ENCODE measurements at regions not wholly inside any gene's neighbourhood (a gene's known extent, or its start where the extent isn't known, plus 50 kb on each side); places are given as distances from the start of the nearest gene placed in this dataset.

- no peaks in the 10 kb centered on the region for H3K27me3 ChIP-seq
- no peak for DNase-seq (ENCODE audit: low spot score in 2 of 2)
- intact Hi-C loops (cut with DNase I; ENCODE audit: low total_unique reads): no loop called here
- no peaks in the 10 kb centered on the region for H3K36me3 ChIP-seq
- no peaks in the 10 kb centered on the region for H3K9me3 ChIP-seq
- no peaks in the 10 kb centered on the region for H3K4me1 ChIP-seq
- TF ChIP-seq POLR2AphosphoS5 (IDR thresholded peaks at IDR 0.05) (no peak), CTCF (IDR thresholded peaks at IDR 0.05) (no peak), POLR2A (IDR thresholded peaks at IDR 0.05) (no peak)
- no peak overlapping the region for H3K4me3 ChIP-seq
- H3K27ac ChIP-seq: no peak overlapping the region
Measured at GRCh38 chr11:112814168-112814567, 147.1 kb upstream of the NCAM1 start.

GRCh38 chr11:112817376-112817775 is 143.8 kb upstream of the NCAM1 start:
- no peak for DNase-seq (ENCODE audit: low spot score in 2 of 2)
- Histone ChIP-seq H3K4me1 (no peaks in the 10 kb centered on the region), H3K27ac (no peak overlapping the region), H3K36me3 (no peaks in the 10 kb centered on the region), H3K4me3 (no peak overlapping the region), H3K9me3 (no peaks in the 10 kb centered on the region), H3K27me3 (no peaks in the 10 kb centered on the region)
- TF ChIP-seq CTCF (IDR thresholded peaks at IDR 0.05) (no peak), POLR2A (IDR thresholded peaks at IDR 0.05) (no peak), POLR2AphosphoS5 (IDR thresholded peaks at IDR 0.05) (no peak)
- intact Hi-C loops (cut with DNase I; ENCODE audit: low total_unique reads): loop anchor here (5.0 kb wide), 1 partner anchor 770 kb away; no protein-coding TSS in a partner anchor

GRCh38 chr11:112822478-112823274 is 138.5 kb upstream of the NCAM1 start:
- DNase-seq (ENCODE audit: low spot score in 2 of 2): no peak
- no peak overlapping the region for H3K4me3 ChIP-seq
- intact Hi-C loops (cut with DNase I; ENCODE audit: low total_unique reads): no loop called here
- no peaks in the 10 kb centered on the region for H3K9me3 ChIP-seq
- no peak overlapping the region for H3K27ac ChIP-seq
- no peaks in the 10 kb centered on the region for H3K27me3 ChIP-seq
- TF ChIP-seq POLR2A (IDR thresholded peaks at IDR 0.05) (no peak), CTCF (IDR thresholded peaks at IDR 0.05) (no peak), POLR2AphosphoS5 (IDR thresholded peaks at IDR 0.05) (no peak)
- no peaks in the 10 kb centered on the region for H3K4me1 ChIP-seq
- H3K36me3 ChIP-seq: no peaks in the 10 kb centered on the region

- no peaks in the 10 kb centered on the region for H3K4me1 ChIP-seq
- no peak overlapping the region for H3K4me3 ChIP-seq
- H3K27me3 ChIP-seq: no peaks in the 10 kb centered on the region
- DNase-seq (ENCODE audit: low spot score in 2 of 2): no peak
- H3K9me3 ChIP-seq: no peaks in the 10 kb centered on the region
- H3K27ac ChIP-seq: no peak overlapping the region
- intact Hi-C loops (cut with DNase I; ENCODE audit: low total_unique reads): no loop called here
- TF ChIP-seq CTCF (IDR thresholded peaks at IDR 0.05) (no peak), POLR2A (IDR thresholded peaks at IDR 0.05) (no peak), POLR2AphosphoS5 (IDR thresholded peaks at IDR 0.05) (no peak)
- no peaks in the 10 kb centered on the region for H3K36me3 ChIP-seq
Measured at GRCh38 chr11:112826026-112826425, 135.2 kb upstream of the NCAM1 start.

- DNase-seq (ENCODE audit: low spot score in 2 of 2): no peak
- no peaks in the 10 kb centered on the region for H3K27me3 ChIP-seq
- intact Hi-C loops (cut with DNase I; ENCODE audit: low total_unique reads): no loop called here
- no peaks in the 10 kb centered on the region for H3K4me1 ChIP-seq
- no peaks in the 10 kb centered on the region for H3K36me3 ChIP-seq
- TF ChIP-seq CTCF (IDR thresholded peaks at IDR 0.05) (no peak), POLR2A (IDR thresholded peaks at IDR 0.05) (no peak), POLR2AphosphoS5 (IDR thresholded peaks at IDR 0.05) (no peak)
- no peak overlapping the region for H3K4me3 ChIP-seq
- no peak overlapping the region for H3K27ac ChIP-seq
- H3K9me3 ChIP-seq: no peaks in the 10 kb centered on the region
Measured at GRCh38 chr11:112826788-112827187, 134.4 kb upstream of the NCAM1 start.

Measured in breast epithelium (tissue), 4 donors.